HepG2 (cell line): ENCODE measurements at regions not wholly inside any gene's neighbourhood (a gene's known extent, or its start where the extent isn't known, plus 50 kb on each side); places are given as distances from the start of the nearest gene placed in this dataset.

Experiments used
- ATAC-seq: fragments of 200-7000 bp; cut with Tn5 transposase; 3 replicates; pipeline ENCODE4 v1.9.1; 2020; ENCODE audit warnings: mild to moderate bottlenecking, moderate library complexity
- BruUV-seq: library from RNA; stranded (reverse); fragments of 400-500 nt; replicated peaks from 2 replicates; lab custom pipeline; 2021; lab: Mats Ljungman, UMichigan
- CTCF ChIA-PET: fragments of 300-600 bp; formaldehyde crosslinking; extraction: SDS; loops from one replicate; lab custom pipeline; 2021; ENCODE audit warnings: low total read pairs, inconsistent platforms, low intra/inter-chr PET ratio; lab: Yijun Ruan, JAX
- POLR2A ChIA-PET: fragments of 350-600 bp; sonication (Branson Sonifier 250); formaldehyde crosslinking; loops from one replicate; lab custom pipeline; 2020; ENCODE audit warnings: antibody characterized with exemption, inconsistent platforms; lab: Yijun Ruan, JAX
- DNase-seq: peaks from one replicate; pipeline ENCODE4 v3.0.0-alpha.2; 2015; ENCODE audit warnings: low spot score
- FAIRE-seq: peaks from 3 replicates; lab custom pipeline; 2011; peaks lifted over from hg19 to GRCh38; lab: Jason Lieb, UNC
- H2AFZ ChIP-seq: one replicate; pipeline ENCODE4 v1.6.1; 2011; ENCODE audit warnings: low read length, inconsistent platforms
- H3K27ac ChIP-seq: fragments of 300-600 bp; 3 replicates; pipeline ENCODE4 v1.8.0; 2011; ENCODE audit warnings: mixed run types, mild to moderate bottlenecking, mixed read lengths, low read length, inconsistent platforms; ENCODE audit not compliant: insufficient read depth; ENCODE audit errors: extremely low read length
- H3K27me3 ChIP-seq, 2 experiments: fragments of 200-600 bp in 1 of 2; 2 replicates in 1 of 2; 3 replicates in 1 of 2; pipeline versions ENCODE4 v1.6.0 to v1.8.0; 2011; ENCODE audit warnings: low read length in 2 of 2, mild to moderate bottlenecking in 2 of 2, moderate library complexity in 2 of 2, inconsistent platforms in 1 of 2; ENCODE audit not compliant: insufficient read depth in 2 of 2, control insufficient read depth in 1 of 2
- H3K36me3 ChIP-seq, 2 experiments: fragments of 200-600 bp in 1 of 2; replicated peaks in 1 of 2; 2 replicates in 1 of 2; 3 replicates in 1 of 2; pipeline versions ENCODE4 v1.5.1 to v1.8.0; 2011; ENCODE audit warnings: low read length in 2 of 2, inconsistent platforms in 1 of 2; ENCODE audit not compliant: insufficient read depth in 2 of 2, control insufficient read depth in 1 of 2
- H3K4me1 ChIP-seq: 2 replicates; pipeline ENCODE4 v1.5.1; 2012; ENCODE audit warnings: low read length, inconsistent platforms; ENCODE audit not compliant: insufficient read depth
- H3K4me2 ChIP-seq: 2 replicates; pipeline ENCODE4 v1.6.0; 2011; ENCODE audit warnings: low read depth, low read length, inconsistent platforms
- H3K4me3 ChIP-seq, 3 experiments: fragments of 200-600 bp in 1 of 3; sonication (generic), shearing (Covaris generic) in 1 of 3; replicated peaks in 1 of 3; 2 replicates each; pipeline ENCODE4 v1.5.1; 2011 to 2016; ENCODE audit warnings: low read length in 3 of 3, inconsistent platforms in 2 of 3, low read depth in 2 of 3, mild to moderate bottlenecking in 2 of 3, control low read depth in 1 of 3, mixed read lengths in 1 of 3; ENCODE audit not compliant: insufficient read depth in 1 of 3
- H3K79me2 ChIP-seq: one replicate; pipeline ENCODE4 v1.6.1; 2011; ENCODE audit warnings: low read length, inconsistent platforms; ENCODE audit not compliant: insufficient read depth
- H3K9ac ChIP-seq: 2 replicates; pipeline ENCODE4 v1.6.0; 2011; ENCODE audit warnings: mild to moderate bottlenecking, low read depth, low read length, inconsistent platforms; ENCODE audit not compliant: insufficient read depth
- H3K9me3 ChIP-seq: 2 replicates; pipeline ENCODE4 v1.5.1; 2012; ENCODE audit warnings: mild to moderate bottlenecking, low read length
- H4K20me1 ChIP-seq: 2 replicates; pipeline ENCODE4 v1.6.0; 2011; ENCODE audit warnings: inconsistent platforms, mild to moderate bottlenecking, low read length, moderate library complexity; ENCODE audit not compliant: insufficient read depth
- ATF6 ChIP-seq: sonication (generic); formaldehyde crosslinking; conservative IDR thresholded peaks from 2 replicates; pipeline ENCODE4 v1.4.0; 2020; ENCODE audit warnings: missing genetic modification reagents
- BATF2 ChIP-seq: sonication (generic); formaldehyde crosslinking; IDR thresholded peaks from 2 replicates; pipeline ENCODE4 v1.8.0; 2022; ENCODE audit warnings: mild to moderate bottlenecking, missing genetic modification reagents, moderate library complexity
- HNF1A ChIP-seq, 2 experiments: sonication (generic) in 1 of 2; formaldehyde crosslinking in 1 of 2; IDR thresholded peaks; 2 replicates each; pipeline versions ENCODE4 v1.4.0 to v1.6.1; 2016 to 2020; ENCODE audit warnings: borderline replicate concordance in 1 of 2, low read depth in 1 of 2, mild to moderate bottlenecking in 1 of 2, missing genetic modification reagents in 1 of 2
- NR2F1 ChIP-seq, 2 experiments: fragments of 450-650 bp in 1 of 2; formaldehyde crosslinking in 1 of 2; IDR thresholded peaks; 2 replicates each; pipeline versions ENCODE4 v1.5.0 to v1.6.1; 2016 to 2020; ENCODE audit warnings: mild to moderate bottlenecking in 1 of 2, missing compliant biosample characterization in 1 of 2, missing genetic modification reagents in 1 of 2, moderate library complexity in 1 of 2
- POLR2AphosphoS5 ChIP-seq: IDR thresholded peaks from 2 replicates; pipeline ENCODE4 v1.6.1; 2012; ENCODE audit warnings: low read depth, low read length
- ZNF510 ChIP-seq: sonication (generic); formaldehyde crosslinking; IDR thresholded peaks from 2 replicates; pipeline ENCODE4 v1.4.0; 2020; ENCODE audit warnings: low read depth, mild to moderate bottlenecking, missing genetic modification reagents
- ZNF644 ChIP-seq: IDR thresholded peaks from 2 replicates; pipeline ENCODE4 v1.6.1; 2016; ENCODE audit warnings: low read depth
- ZNF704 ChIP-seq: sonication (generic); formaldehyde crosslinking; IDR thresholded peaks from 2 replicates; pipeline ENCODE4 v1.8.1; 2023; ENCODE audit warnings: mild to moderate bottlenecking, inconsistent platforms, moderate library complexity, missing genetic modification reagents, borderline replicate concordance
- ZNF766 ChIP-seq: sonication (generic); formaldehyde crosslinking; IDR thresholded peaks from 2 replicates; pipeline ENCODE4 v1.5.0; 2020; ENCODE audit warnings: missing genetic modification reagents, borderline replicate concordance
- WGBS: methylation state at CpG from one replicate; pipeline ENCODE4 v1.1.6; 2017; ENCODE audit warnings: low lambda C conversion rate; 5-methylcytosine and 5-hydroxymethylcytosine counted together
- in situ Hi-C: cut with HindIII; loops from 2 replicates; pipeline ENCODE4 v1.10.0; 2017; ENCODE audit warnings: low pct_unique_long_range_greater_than_20kb; ENCODE audit not compliant: extremely low pct_ligation_motif_present
- intact Hi-C: fragments of 100-400 bp; cut with micrococcal nuclease; formaldehyde crosslinking; loops from one replicate; pipeline ENCODE4 v1.10.0; 2022; ENCODE audit not compliant: unreplicated experiment

GRCh38 chr6:81843302-81843701, 90.8 kb upstream of the TENT5A start:
- intact Hi-C loops: loop anchor here (2.0 to 10.0 kb wide), 2 partner anchors 91 to 331 kb away; partner anchors contain the start of gene TENT5A
- DNase-seq (peak; percentile 34), FAIRE-seq (no peak), ATAC-seq (peak; percentile 65)
- BruUV-seq: no TSS peak
- POLR2A ChIA-PET: interaction anchor here (1.4 kb wide), 1 partner anchor 20 kb away, joined by 3 read pairs; no protein-coding TSS in a partner anchor
- TF ChIP-seq ZNF510 (CRISPR knock-in tag) (no peak), ZNF644 (CRISPR knock-in tag) (peak; percentile 41)
- H3K4me3 ChIP-seq: no peak overlapping the region
- H3K4me2 ChIP-seq: no peak overlapping the region
- H3K4me1 ChIP-seq: peaks cover 46% of the 10 kb centered on the region
- no peaks in the 10 kb centered on the region for H3K27me3 ChIP-seq
- in situ Hi-C loops: no loop called here
- H3K9me3 ChIP-seq: no peaks in the 10 kb centered on the region
- H4K20me1 ChIP-seq: no peaks in the 10 kb centered on the region
- H3K9ac ChIP-seq: no peak overlapping the region
- 24% methylated on average over 2 of the region's 2 CpGs for WGBS
- H3K27ac ChIP-seq: no peak overlapping the region
- H2AFZ ChIP-seq: no peak overlapping the region
- H3K79me2 ChIP-seq: no peaks in the 10 kb centered on the region
- H3K36me3 ChIP-seq: no peaks in the 10 kb centered on the region
- CTCF ChIA-PET: no interaction called here

GRCh38 chr6:81842254-81842653, 89.8 kb upstream of the TENT5A start:
- no peaks in the 10 kb centered on the region for H4K20me1 ChIP-seq
- H3K4me1 ChIP-seq: peaks cover 45% of the 10 kb centered on the region
- in situ Hi-C loops (no loop called here), intact Hi-C loops (loop anchor here (2.0 to 10.0 kb wide), 2 partner anchors 89 to 333 kb away; partner anchors contain the start of gene TENT5A)
- no peaks in the 10 kb centered on the region for H3K9me3 ChIP-seq
- H3K27me3 ChIP-seq: no peaks in the 10 kb centered on the region
- no peak overlapping the region for H3K27ac ChIP-seq
- H3K36me3 ChIP-seq: no peaks in the 10 kb centered on the region
- no peak overlapping the region for H3K4me2 ChIP-seq
- ATAC-seq (peak; percentile 65), DNase-seq (peak; percentile 45), FAIRE-seq (no peak)
- no TSS peak for BruUV-seq
- no peaks in the 10 kb centered on the region for H3K79me2 ChIP-seq
- ChIA-PET CTCF (no interaction called here), POLR2A (interaction anchor here (1.0 kb wide), 1 partner anchor 90 kb away, joined by 3 read pairs; the partner anchor contains the start of gene TENT5A)
- H2AFZ ChIP-seq: no peak overlapping the region
- no peak overlapping the region for H3K9ac ChIP-seq
- no peak overlapping the region for H3K4me3 ChIP-seq
- TF ChIP-seq POLR2AphosphoS5 (no peak), ZNF704 (CRISPR knock-in tag) (no peak), ATF6 (CRISPR knock-in tag) (no peak), HNF1A (IDR thresholded peaks at IDR 0.05; ENCODE audit: low read depth) (no peak), HNF1A (CRISPR knock-in tag; IDR thresholded peaks at IDR 0.05; ENCODE audit: borderline replicate concordance) (no peak), BATF2 (no peak), NR2F1 (CRISPR knock-in tag; IDR thresholded peaks at IDR 0.05) (peak in 1 of 2 experiments; percentile 17; a peak in 1 of 4 replicates), ZNF766 (CRISPR knock-in tag) (no peak)
